HFFc6 (cell line): ENCODE measurements at regions not wholly inside any gene's neighbourhood (a gene's known extent, or its start where the extent isn't known, plus 50 kb on each side); places are given as distances from the start of the nearest gene placed in this dataset.
"Not testable (repeated sequence)": the region's sequence is repeated elsewhere in the genome, so short reads cannot be mapped to it uniquely, and the experiment has no call there.

Source experiments
- DNase-seq: peaks from one replicate; pipeline ENCODE4 v3.0.0-alpha.2; 2018
- H3K27ac Mint-ChIP-seq: 2 replicates; pipeline ENCODE4 v1.8.0; 2020; ENCODE audit warnings: mild to moderate bottlenecking, mixed read lengths
- H3K27me3 Mint-ChIP-seq: 2 replicates; pipeline ENCODE4 v1.8.0; 2021; ENCODE audit warnings: mild to moderate bottlenecking, moderate library complexity, mixed read lengths; ENCODE audit not compliant: insufficient read depth
- H3K36me3 Mint-ChIP-seq: 2 replicates; pipeline ENCODE4 v1.8.0; 2021; ENCODE audit warnings: low read depth, mixed read lengths
- H3K4me1 Mint-ChIP-seq: 2 replicates; pipeline ENCODE4 v1.8.0; 2020; ENCODE audit warnings: low read depth, mixed read lengths
- H3K4me3 Mint-ChIP-seq: 2 replicates; pipeline ENCODE4 v1.8.0; 2020; ENCODE audit warnings: mild to moderate bottlenecking, moderate library complexity, mixed read lengths
- H3K9me3 Mint-ChIP-seq: 2 replicates; pipeline ENCODE4 v1.8.0; 2020; ENCODE audit warnings: mild to moderate bottlenecking, mixed read lengths
- TF ChIP-seq, protein P1 (sequence below): fragments of 200-600 bp; sonication (generic); IDR thresholded peaks from 2 replicates; pipeline ENCODE4 v1.5.0; 2021; ENCODE audit warnings: antibody characterized with exemption, mild to moderate bottlenecking

- no peak for DNase-seq
- no peaks in the 10 kb centered on the region for H3K36me3 Mint-ChIP-seq
- H3K9me3 Mint-ChIP-seq = no peaks in the 10 kb centered on the region; the same call in 1 of the 2 replicates
- H3K27me3 Mint-ChIP-seq = no peaks in the 10 kb centered on the region; the same call in 1 of the 2 replicates
- H3K4me1 Mint-ChIP-seq = no peaks in the 10 kb centered on the region
- TF ChIP-seq, protein P1, sequence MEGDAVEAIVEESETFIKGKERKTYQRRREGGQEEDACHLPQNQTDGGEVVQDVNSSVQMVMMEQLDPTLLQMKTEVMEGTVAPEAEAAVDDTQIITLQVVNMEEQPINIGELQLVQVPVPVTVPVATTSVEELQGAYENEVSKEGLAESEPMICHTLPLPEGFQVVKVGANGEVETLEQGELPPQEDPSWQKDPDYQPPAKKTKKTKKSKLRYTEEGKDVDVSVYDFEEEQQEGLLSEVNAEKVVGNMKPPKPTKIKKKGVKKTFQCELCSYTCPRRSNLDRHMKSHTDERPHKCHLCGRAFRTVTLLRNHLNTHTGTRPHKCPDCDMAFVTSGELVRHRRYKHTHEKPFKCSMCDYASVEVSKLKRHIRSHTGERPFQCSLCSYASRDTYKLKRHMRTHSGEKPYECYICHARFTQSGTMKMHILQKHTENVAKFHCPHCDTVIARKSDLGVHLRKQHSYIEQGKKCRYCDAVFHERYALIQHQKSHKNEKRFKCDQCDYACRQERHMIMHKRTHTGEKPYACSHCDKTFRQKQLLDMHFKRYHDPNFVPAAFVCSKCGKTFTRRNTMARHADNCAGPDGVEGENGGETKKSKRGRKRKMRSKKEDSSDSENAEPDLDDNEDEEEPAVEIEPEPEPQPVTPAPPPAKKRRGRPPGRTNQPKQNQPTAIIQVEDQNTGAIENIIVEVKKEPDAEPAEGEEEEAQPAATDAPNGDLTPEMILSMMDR = no peak
- no peak overlapping the region for H3K27ac Mint-ChIP-seq
- H3K4me3 Mint-ChIP-seq = no peak overlapping the region
Measured at GRCh38 chrX:7603387-7603786, 239.6 kb upstream of the VCX start.

GRCh38 chrX:7596822-7597221 lies 246.1 kb upstream of the VCX start:
- no peaks in the 10 kb centered on the region for H3K36me3 Mint-ChIP-seq
- TF ChIP-seq, protein P1 = no peak
- no peak for DNase-seq
- no peaks in the 10 kb centered on the region for H3K4me1 Mint-ChIP-seq
- no peak overlapping the region for H3K4me3 Mint-ChIP-seq
- no peaks in the 10 kb centered on the region for H3K9me3 Mint-ChIP-seq
- H3K27ac Mint-ChIP-seq = no peak overlapping the region
- H3K27me3 Mint-ChIP-seq = no peaks in the 10 kb centered on the region

- not testable (repeated sequence) for H3K4me3 Mint-ChIP-seq, H3K4me1 Mint-ChIP-seq, H3K36me3 Mint-ChIP-seq, H3K27ac Mint-ChIP-seq, H3K9me3 Mint-ChIP-seq, H3K27me3 Mint-ChIP-seq, DNase-seq
Measured at GRCh38 chrX:7593370-7593769, 249.6 kb upstream of the VCX start.

- H3K9me3 Mint-ChIP-seq = no peaks in the 10 kb centered on the region
- no peaks in the 10 kb centered on the region for H3K36me3 Mint-ChIP-seq
- H3K4me1 Mint-ChIP-seq = no peaks in the 10 kb centered on the region
- TF ChIP-seq, protein P1 = peak; percentile 73
- no peaks in the 10 kb centered on the region for H3K27me3 Mint-ChIP-seq
- H3K4me3 Mint-ChIP-seq = no peak overlapping the region
- DNase-seq = peak; percentile 28
- no peak overlapping the region for H3K27ac Mint-ChIP-seq
Measured at GRCh38 chrX:7586126-7586525, 256.8 kb upstream of the VCX start.

GRCh38 chrX:7582191-7582590 lies 260.8 kb upstream of the VCX start:
- Mint-ChIP-seq H3K9me3 (no peaks in the 10 kb centered on the region), H3K4me1 (no peaks in the 10 kb centered on the region), H3K27ac (no peak overlapping the region), H3K36me3 (no peaks in the 10 kb centered on the region), H3K27me3 (no peaks in the 10 kb centered on the region), H3K4me3 (no peak overlapping the region)
- TF ChIP-seq, protein P1 = no peak
- no peak for DNase-seq

- H3K27me3 Mint-ChIP-seq = no peaks in the 10 kb centered on the region
- H3K4me1 Mint-ChIP-seq = no peaks in the 10 kb centered on the region
- TF ChIP-seq, protein P1 = no peak
- no peak overlapping the region for H3K27ac Mint-ChIP-seq
- no peak for DNase-seq
- H3K4me3 Mint-ChIP-seq = no peak overlapping the region
- no peaks in the 10 kb centered on the region for H3K36me3 Mint-ChIP-seq
- no peaks in the 10 kb centered on the region for H3K9me3 Mint-ChIP-seq
Measured at GRCh38 chrX:7580127-7580526, 262.8 kb upstream of the VCX start.
